GM12873 (cell line): ENCODE measurements at regions not wholly inside any gene's neighbourhood (a gene's known extent, or its start where the extent isn't known, plus 50 kb on each side); places are given as distances from the start of the nearest gene placed in this dataset.

Experiments
- TF ChIP-seq, protein P1 (sequence below): IDR thresholded peaks from 2 replicates; pipeline ENCODE4 v1.5.1; 2012; ENCODE audit warnings: low read depth, mild to moderate bottlenecking, moderate library complexity, low read length, control low read depth; ENCODE audit not compliant: insufficient read depth; ENCODE audit errors: missing control alignments

DNA sequence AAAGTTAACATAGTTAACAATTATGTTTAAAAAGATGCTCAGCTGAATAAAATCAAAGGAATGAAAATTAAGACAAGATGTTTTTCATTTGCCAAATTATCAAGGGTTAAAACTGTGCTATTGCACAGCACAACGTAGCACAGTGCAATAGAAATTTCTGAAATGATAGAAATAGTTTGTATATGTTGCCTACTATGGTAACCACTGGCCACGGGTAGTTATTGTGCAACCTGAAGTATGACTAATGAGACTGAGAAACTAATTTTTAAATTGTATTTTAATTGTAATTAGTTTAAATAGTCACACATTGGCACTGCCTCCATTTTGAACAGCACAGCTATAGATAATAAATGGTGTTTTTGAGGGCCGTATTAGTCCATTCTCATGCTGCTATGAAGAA, 343.1 kb upstream of the FAM241A start:
- TF ChIP-seq, protein P1, sequence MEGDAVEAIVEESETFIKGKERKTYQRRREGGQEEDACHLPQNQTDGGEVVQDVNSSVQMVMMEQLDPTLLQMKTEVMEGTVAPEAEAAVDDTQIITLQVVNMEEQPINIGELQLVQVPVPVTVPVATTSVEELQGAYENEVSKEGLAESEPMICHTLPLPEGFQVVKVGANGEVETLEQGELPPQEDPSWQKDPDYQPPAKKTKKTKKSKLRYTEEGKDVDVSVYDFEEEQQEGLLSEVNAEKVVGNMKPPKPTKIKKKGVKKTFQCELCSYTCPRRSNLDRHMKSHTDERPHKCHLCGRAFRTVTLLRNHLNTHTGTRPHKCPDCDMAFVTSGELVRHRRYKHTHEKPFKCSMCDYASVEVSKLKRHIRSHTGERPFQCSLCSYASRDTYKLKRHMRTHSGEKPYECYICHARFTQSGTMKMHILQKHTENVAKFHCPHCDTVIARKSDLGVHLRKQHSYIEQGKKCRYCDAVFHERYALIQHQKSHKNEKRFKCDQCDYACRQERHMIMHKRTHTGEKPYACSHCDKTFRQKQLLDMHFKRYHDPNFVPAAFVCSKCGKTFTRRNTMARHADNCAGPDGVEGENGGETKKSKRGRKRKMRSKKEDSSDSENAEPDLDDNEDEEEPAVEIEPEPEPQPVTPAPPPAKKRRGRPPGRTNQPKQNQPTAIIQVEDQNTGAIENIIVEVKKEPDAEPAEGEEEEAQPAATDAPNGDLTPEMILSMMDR, result no peak

GRCh38 chr4:111806331-111806730, 338.9 kb upstream of the FAM241A start:
- TF ChIP-seq, protein P1, result peak; percentile 32

DNA sequence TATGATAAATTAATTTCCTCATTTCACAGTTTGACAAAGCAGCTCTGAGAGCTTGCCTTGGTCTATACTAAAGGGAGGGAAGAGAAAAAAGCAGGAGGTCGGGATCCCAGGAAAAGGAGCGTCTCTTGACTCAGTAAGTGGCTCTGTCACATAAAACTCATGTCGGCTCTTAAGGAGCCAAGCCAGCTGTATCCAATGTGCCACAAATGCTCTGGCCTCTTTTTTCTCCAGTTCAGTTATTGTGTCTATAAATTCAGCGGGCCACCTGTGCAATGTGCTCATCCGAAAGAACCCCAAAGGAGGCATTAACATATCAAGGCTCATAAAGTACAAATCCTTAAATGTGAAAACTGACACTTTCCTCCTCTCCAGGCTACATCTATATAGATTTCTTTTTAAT, 337.7 kb upstream of the FAM241A start:
- TF ChIP-seq, protein P1, result no peak

DNA sequence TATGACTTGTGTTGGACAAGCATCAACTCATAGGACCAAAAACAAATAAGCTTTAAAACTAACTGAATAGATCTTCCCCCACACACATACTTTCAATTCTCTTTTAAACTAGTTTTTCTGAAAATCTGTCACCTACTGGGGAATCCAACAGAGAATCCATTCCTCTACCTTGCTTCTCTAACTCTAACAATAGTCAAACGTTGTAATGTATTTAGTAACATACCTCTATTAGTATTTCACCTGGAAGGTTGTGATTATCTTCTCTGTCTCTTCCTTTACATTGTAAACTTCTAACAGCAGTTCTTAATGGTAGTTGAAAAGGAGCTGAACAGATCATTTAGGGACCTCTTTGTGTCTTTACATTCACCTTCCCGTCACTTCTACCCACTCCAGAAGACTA, 337.1 kb upstream of the FAM241A start:
- TF ChIP-seq, protein P1, result no peak

DNA sequence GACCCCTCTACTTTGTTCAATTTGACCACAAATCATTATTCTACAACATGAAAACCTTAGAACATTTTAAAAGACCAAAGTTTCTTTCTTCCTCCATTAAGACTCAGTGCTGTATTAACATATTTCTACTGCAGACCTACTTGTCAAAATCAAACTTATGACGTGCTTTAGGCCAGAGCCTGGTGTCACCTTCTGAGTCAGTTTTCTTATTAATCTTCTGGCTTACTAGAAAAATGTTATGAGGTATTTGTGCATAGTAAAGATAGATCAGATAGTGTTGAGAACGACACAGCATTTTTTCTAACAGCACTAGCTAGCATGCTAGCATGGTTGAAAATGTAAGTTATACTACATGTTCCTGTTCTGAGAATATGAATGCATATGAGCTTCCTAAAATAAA, 333.6 kb upstream of the FAM241A start:
- TF ChIP-seq, protein P1, result no peak

- TF ChIP-seq, protein P1, result no peak
These were observed 333.1 kb upstream of the FAM241A start for GRCh38 chr4:111812114-111812513.

GRCh38 chr4:111812760-111813159, 332.5 kb upstream of the FAM241A start:
- TF ChIP-seq, protein P1, result no peak
